ENCODE measurements at regions not wholly inside any gene's neighbourhood (a gene's known extent, or its start where the extent isn't known, plus 50 kb on each side); places are given as distances from the start of the nearest gene placed in this dataset.
"Not testable (repeated sequence)": the region's sequence is repeated elsewhere in the genome, so short reads cannot be mapped to it uniquely, and the experiment has no call there.

GRCh38 chr4:42284030-42284429, 113.3 kb upstream of the SHISA3 start:
- Histone ChIP-seq H3K9me2 (replicated peaks; ENCODE audit: insufficient read depth) (no peaks in the 10 kb centered on the region), H3K27me3 (no peaks in the 10 kb centered on the region), H3K4me3 (no peak overlapping the region), H3K36me3 (replicated peaks; ENCODE audit: insufficient read depth, low read depth) (no peaks in the 10 kb centered on the region), H3K27ac (no peak overlapping the region), H3K9me3 (ENCODE audit: low read depth) (no peaks in the 10 kb centered on the region), H2AFZ (no peak overlapping the region), H3K4me1 (ENCODE audit: insufficient read depth) (no peaks in the 10 kb centered on the region), H4K20me1 (ENCODE audit: insufficient read depth, poor library complexity, severe bottlenecking) (no peaks in the 10 kb centered on the region), H3K4me2 (no peak overlapping the region), H3K79me2 (no peaks in the 10 kb centered on the region)
- WGBS (ENCODE audit: low lambda C conversion rate, missing lambda C conversion rate): 81% methylated on average over 5 of the region's 5 CpGs
- no peak for DNase-seq (ENCODE audit: low spot score)
- TF ChIP-seq, protein P1, sequence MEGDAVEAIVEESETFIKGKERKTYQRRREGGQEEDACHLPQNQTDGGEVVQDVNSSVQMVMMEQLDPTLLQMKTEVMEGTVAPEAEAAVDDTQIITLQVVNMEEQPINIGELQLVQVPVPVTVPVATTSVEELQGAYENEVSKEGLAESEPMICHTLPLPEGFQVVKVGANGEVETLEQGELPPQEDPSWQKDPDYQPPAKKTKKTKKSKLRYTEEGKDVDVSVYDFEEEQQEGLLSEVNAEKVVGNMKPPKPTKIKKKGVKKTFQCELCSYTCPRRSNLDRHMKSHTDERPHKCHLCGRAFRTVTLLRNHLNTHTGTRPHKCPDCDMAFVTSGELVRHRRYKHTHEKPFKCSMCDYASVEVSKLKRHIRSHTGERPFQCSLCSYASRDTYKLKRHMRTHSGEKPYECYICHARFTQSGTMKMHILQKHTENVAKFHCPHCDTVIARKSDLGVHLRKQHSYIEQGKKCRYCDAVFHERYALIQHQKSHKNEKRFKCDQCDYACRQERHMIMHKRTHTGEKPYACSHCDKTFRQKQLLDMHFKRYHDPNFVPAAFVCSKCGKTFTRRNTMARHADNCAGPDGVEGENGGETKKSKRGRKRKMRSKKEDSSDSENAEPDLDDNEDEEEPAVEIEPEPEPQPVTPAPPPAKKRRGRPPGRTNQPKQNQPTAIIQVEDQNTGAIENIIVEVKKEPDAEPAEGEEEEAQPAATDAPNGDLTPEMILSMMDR (IDR thresholded peaks at IDR 0.05; ENCODE audit: poor library complexity): no peak
- TF ChIP-seq EZH2phosphoT487 (IDR thresholded peaks at IDR 0.05; ENCODE audit: low read depth, severe bottlenecking, unreplicated experiment) (no peak), EZH2 (IDR thresholded peaks at IDR 0.05; ENCODE audit: borderline replicate concordance) (no peak)

DNA sequence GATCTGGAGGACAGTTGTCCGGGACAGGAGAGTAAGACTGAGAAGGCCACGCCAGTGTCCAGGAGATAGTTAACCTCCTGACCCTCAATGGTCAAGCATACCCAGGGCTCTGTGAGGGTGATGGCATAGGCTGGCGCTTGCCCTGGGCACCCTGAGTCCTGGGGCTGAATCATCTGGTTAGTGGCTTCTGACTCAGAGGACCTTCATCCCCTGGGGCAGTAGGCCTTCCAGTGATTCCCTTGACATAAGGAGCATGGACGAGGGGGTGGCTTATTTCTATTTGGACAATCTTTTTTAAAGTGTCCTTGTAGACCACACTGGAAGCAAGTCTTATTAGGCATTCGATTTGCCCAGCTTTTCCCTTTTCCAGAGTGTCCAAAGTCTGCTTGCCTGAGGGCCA, 108.4 kb upstream of the SHISA3 start:
- H3K9me2 ChIP-seq (replicated peaks; ENCODE audit: insufficient read depth); H3K9me3 ChIP-seq (ENCODE audit: low read depth); H3K4me2 ChIP-seq; H3K4me1 ChIP-seq (ENCODE audit: insufficient read depth); H2AFZ ChIP-seq; H3K27ac ChIP-seq; H3K36me3 ChIP-seq (replicated peaks; ENCODE audit: insufficient read depth, low read depth); H3K27me3 ChIP-seq; H4K20me1 ChIP-seq (ENCODE audit: insufficient read depth, poor library complexity, severe bottlenecking); DNase-seq (ENCODE audit: low spot score); H3K79me2 ChIP-seq; H3K4me3 ChIP-seq: not testable (repeated sequence)
- WGBS (ENCODE audit: low lambda C conversion rate, missing lambda C conversion rate): 87% methylated on average over 5 of the region's 5 CpGs

DNA sequence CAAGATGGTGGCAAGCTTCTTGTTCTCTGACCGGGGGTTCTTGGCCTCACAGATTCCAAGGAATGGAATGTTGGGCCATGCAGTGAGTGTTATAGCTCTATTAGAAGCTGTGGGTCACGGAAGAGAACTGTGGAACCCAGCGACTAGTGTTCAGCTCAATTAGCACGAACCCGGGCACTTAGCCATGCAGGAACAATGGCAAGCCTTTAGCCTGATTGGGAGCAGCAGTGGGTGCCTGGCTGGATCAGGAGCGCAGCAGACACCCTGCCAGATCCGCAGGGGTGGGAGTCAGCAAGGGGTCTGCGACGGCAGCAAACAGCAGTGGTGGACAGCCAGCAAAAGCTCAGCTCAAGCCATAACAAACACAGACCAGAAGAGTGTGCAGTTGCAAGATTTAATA, 105.1 kb upstream of the SHISA3 start:
- H3K4me1 ChIP-seq (ENCODE audit: insufficient read depth); H3K79me2 ChIP-seq: not testable (repeated sequence)

GRCh38 chr4:42293967-42294813, 103.1 kb upstream of the SHISA3 start:
- WGBS (ENCODE audit: low lambda C conversion rate, missing lambda C conversion rate): 49% methylated on average over 2 of the region's 2 CpGs
- Histone ChIP-seq H3K27ac (no peak overlapping the region), H4K20me1 (ENCODE audit: insufficient read depth, poor library complexity, severe bottlenecking) (no peaks in the 10 kb centered on the region), H3K27me3 (no peaks in the 10 kb centered on the region), H3K4me1 (ENCODE audit: insufficient read depth) (no peaks in the 10 kb centered on the region), H3K4me3 (no peak overlapping the region), H3K9me3 (ENCODE audit: low read depth) (no peaks in the 10 kb centered on the region), H3K9me2 (replicated peaks; ENCODE audit: insufficient read depth) (no peaks in the 10 kb centered on the region), H3K4me2 (no peak overlapping the region), H3K36me3 (replicated peaks; ENCODE audit: insufficient read depth, low read depth) (no peaks in the 10 kb centered on the region), H2AFZ (no peak overlapping the region), H3K79me2 (no peaks in the 10 kb centered on the region)
- no peak for DNase-seq (ENCODE audit: low spot score)
- TF ChIP-seq EZH2 (IDR thresholded peaks at IDR 0.05; ENCODE audit: borderline replicate concordance) (no peak), EZH2phosphoT487 (IDR thresholded peaks at IDR 0.05; ENCODE audit: low read depth, severe bottlenecking, unreplicated experiment) (no peak)
- TF ChIP-seq, protein P1 (IDR thresholded peaks at IDR 0.05; ENCODE audit: poor library complexity): no peak

More for the DNA sequence above, 105.1 kb upstream of the SHISA3 start:
- not testable (repeated sequence) for DNase-seq (ENCODE audit: low spot score); H3K36me3 ChIP-seq (replicated peaks; ENCODE audit: insufficient read depth, low read depth); H3K4me2 ChIP-seq; H4K20me1 ChIP-seq (ENCODE audit: insufficient read depth, poor library complexity, severe bottlenecking); H3K4me3 ChIP-seq; H3K27ac ChIP-seq; H2AFZ ChIP-seq; H3K9me3 ChIP-seq (ENCODE audit: low read depth); H3K9me2 ChIP-seq (replicated peaks; ENCODE audit: insufficient read depth); H3K27me3 ChIP-seq
- WGBS (ENCODE audit: low lambda C conversion rate, missing lambda C conversion rate): 90% methylated on average over 9 of the region's 9 CpGs
